GM19025 (cell line): ENCODE measurements at regions not wholly inside any gene's neighbourhood (a gene's known extent, or its start where the extent isn't known, plus 50 kb on each side); places are given as distances from the start of the nearest gene placed in this dataset.
A peak's percentile ranks its signal among the peaks of the same experiment; 100 is the strongest.
"Not testable (repeated sequence)": the region's sequence is repeated elsewhere in the genome, so short reads cannot be mapped to it uniquely, and the experiment has no call there.

Experiments used
- ATAC-seq: cut with Tn5 transposase; IDR thresholded peaks from one replicate; pipeline ENCODE4 v1.9.1; 2021; ENCODE audit warnings: mild to moderate bottlenecking, low read depth, moderate library complexity; ENCODE audit not compliant: unreplicated experiment

DNA sequence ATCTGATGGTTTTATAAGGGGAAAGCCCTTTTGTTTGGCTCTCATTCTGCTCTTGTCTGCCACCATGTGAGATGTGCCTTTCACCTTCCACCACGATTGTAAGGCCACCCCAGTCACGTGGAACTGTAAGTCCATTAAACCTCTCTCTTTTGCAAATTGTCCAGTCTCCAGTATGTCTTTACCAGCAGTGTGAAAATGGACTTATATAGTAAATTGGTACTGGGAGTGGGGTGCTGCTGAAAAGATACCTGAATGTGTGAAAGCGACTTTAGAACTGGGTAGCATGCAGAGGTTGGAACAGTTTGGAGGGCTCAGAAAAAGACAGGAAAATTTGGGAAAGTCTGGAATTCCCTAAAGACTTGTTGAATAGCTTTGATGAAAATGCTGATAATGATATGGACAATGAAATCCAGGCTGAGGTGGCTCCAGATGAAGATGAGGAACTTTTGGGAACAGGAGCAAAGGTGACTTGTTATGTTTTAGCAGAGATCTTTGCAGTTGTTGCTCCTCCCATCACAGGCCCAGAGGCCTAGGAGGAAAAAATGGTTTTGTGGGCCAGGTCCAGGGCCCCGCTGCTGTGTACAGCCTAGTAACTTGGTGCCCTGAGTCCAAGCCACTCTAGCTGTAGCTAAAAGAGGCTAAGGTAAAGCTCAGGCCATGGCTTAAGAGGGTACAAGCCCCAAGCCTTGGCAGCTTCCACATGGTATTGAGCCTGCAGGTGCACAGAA lies 275.7 kb upstream of the NPSR1 start:
- no peak for ATAC-seq

DNA sequence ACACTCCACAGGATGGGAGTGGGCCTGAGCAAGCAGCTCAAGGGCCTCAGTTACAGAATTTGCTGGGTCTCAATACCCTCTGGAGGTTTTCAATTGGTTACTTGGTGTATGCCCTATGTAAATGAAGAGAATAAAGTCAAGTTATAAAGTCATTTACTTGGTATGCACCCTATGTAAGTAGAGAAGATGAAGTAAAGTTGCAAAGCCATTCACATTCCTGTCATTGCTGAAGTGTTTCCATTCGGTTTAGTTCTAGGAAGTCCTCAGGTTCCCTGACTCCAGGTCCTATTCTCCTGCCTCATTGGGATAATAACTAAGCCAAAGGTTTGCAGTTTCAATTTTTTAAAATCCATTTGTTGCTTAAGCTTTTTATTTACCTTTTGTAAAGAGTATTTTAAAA lies 272.6 kb upstream of the NPSR1 start:
- no peak for ATAC-seq

DNA sequence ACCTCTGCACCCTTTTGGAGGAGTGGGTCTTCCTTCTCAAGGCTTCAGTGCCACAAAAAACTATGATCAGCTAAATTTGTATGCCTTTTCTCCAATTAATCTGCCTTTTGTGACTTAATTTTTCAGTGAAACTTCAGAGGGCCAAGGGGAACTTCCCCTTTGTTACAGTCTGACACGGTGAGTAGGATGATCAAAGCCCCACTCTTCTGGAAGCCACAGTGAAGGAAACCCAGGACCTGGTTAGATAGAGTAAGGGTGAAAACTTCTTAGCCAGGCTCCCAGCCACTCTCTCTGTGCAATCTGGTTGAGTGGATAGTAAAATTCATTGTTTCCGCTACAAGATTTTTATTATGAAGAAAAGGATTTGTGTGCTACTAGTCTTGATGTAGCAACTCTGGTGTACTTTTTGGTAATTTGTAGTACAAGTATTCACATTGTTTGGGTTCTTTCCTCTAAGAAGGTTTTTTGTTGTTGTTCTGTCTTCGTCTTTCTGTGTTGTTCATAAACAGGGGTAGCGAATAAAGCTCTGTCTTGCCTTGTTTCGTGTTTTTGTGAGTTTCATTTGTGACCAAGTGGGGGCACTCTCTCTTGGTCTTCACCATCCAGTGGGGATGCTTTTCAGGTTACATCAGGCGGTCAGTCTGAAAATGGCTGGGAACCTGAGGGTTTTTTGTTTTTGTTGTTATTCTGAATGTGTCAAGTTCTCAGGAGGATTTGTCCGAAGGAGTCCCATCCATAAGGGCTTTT lies 268.5 kb upstream of the NPSR1 start:
- no peak for ATAC-seq

- no peak for ATAC-seq
Measured at GRCh38 chr7:34390103-34390502, 267.9 kb upstream of the NPSR1 start.

- no peak for ATAC-seq
Measured at GRCh38 chr7:34392972-34393371, 265.0 kb upstream of the NPSR1 start.

DNA sequence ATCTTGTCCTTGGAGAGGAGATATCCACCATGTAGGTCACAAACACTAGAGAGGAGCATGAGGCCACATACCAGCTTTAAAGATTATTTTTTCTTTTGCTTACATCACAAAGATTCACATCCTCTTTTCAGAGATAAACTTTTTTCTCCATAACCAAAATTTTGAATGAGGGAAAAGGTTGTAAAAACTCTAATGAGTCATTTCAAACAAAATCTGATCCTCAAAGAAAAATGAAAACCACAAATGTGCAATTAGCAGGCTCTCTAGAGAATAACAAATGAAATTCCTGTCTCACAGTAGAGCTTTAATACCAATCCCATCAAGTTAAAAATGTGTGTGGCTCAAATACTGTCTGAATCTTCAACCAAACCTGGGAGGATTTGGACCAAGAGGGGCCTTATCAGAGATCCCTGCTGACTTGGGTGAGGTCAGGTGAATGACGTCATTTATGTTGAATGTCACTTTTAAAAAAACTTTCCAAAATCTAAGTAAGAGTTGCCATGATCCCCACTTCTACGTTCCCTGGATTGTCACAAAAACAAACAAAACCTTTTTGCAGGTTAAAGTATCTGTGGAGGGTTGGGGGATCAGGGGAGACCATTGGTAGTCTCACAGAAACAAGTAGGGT lies 261.5 kb upstream of the NPSR1 start:
- no peak for ATAC-seq

DNA sequence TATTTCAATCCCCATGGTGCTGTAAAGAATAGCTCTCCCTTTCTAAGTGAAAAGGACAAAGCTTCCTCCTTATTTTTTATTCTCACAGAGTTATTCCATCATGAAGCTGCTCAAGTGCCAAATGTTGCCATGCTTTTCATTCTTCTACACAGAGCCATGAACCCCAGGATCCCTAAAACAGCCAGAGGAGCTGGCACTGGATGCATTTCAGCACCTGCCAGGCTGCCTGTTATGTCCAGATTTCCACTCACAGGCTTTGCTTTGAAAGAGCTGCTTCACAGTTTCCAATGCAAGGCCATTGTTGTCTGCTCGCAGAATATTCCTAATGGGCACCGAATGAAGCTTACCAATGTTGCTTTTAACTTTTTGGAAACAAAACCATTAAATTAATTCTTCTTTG lies 256.2 kb upstream of the NPSR1 start:
- no peak for ATAC-seq

- no peak for ATAC-seq
Measured at GRCh38 chr7:34406848-34407530, 251.0 kb upstream of the NPSR1 start.

DNA sequence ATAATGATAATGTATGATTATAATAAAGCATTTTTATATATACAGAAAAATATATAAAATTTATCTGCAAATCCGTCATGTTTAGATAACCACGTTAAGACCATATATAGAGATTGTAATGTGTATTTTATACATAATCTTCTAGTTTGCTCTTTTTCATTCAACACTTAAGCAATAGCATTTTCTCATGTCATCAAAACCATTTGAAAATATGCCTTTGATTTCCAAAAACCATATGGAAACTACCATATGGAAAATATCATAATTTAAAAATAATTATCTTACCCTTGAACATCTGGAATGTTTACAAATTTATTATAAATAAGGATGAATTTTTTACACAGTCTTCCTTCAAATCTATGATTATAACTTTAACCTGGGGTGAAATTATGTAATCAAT lies 250.4 kb upstream of the NPSR1 start:
- ATAC-seq, result no peak

DNA sequence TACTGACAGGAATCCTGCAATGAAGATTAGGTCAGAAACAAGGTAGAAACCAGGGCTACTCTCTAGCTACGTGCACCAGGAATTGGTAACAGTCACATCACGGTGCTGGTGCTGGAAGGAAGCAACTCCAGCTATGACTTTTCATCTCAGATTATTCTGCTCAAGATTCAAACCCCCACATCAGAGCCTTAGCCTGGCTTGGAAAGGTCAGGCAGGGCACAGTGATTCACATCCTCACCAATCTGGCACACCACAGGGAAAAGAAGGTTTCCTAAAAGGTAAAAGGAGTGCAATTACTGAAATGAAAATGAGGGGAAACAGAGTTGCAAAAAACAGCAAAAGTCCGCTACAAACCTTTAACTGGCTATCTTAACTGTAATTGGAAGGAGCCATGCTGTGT lies 240.2 kb upstream of the NPSR1 start:
- ATAC-seq, result no peak

GRCh38 chr7:34421526-34421925 lies 236.5 kb upstream of the NPSR1 start:
- no peak for ATAC-seq

DNA sequence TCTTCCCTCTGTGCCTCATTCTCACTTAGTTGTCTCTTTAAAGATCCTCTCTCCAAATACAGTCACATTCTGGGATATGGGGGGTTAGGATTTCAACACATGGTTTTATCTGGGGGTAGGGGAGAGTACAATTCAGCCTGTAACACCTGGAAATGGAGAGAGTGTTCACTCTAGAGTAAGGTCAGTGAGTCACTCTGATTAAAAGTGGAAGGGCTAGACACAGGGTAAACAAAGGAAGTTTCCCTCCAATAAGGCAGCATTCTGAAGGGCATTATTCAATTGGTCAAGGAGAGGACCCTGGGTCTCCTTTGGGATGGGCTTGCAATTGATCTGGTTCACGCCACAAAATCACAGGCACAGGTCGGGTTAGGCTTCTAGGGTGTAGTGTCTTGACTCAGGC lies 232.8 kb upstream of the NPSR1 start:
- ATAC-seq, result no peak

GRCh38 chr7:34425631-34426384 lies 232.2 kb upstream of the NPSR1 start:
- no peak for ATAC-seq

GRCh38 chr7:34430456-34430855 lies 227.6 kb upstream of the NPSR1 start:
- ATAC-seq, result no peak

- peak; percentile 70 for ATAC-seq
Measured at GRCh38 chr7:34438436-34438835, 219.6 kb upstream of the NPSR1 start.

- no peak for ATAC-seq
Measured at GRCh38 chr7:34445653-34446052, 212.4 kb upstream of the NPSR1 start.

DNA sequence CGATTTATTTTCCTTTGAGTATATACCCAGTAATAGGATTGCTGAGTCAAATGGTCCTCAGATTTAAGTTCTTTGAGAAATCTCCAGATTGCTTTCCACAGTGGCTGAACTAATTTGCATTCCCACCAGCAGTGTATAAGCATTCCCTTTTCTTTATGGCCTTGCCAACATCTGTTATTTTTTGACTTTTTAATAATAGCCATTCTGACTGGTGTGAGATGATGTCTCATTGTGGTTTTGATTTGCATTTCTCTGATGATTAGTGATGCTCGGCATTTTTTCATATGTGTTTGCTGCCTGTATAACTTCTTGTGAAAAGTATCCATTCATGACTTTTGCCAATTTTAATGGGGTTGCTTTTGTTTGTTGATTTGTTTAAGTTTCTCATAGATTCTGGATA lies 209.5 kb upstream of the NPSR1 start:
- not testable (repeated sequence) for ATAC-seq

DNA sequence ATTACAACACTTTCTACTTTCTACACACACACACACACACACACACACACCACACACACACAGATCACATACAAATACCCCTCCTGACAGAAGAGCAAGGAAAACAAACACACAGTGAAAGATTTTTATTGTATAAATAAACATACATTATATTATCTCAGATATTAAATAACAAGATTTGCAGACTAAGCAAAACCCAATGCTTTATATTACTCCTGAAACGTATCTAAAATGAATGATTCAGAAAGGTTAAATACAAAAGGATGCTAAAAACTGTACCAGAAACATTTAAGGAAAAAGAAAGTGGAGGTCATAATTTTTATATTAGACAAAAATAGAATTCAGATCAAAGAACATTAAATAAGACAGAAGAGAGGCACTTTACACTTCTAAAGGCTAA lies 208.3 kb upstream of the NPSR1 start:
- no peak for ATAC-seq

DNA sequence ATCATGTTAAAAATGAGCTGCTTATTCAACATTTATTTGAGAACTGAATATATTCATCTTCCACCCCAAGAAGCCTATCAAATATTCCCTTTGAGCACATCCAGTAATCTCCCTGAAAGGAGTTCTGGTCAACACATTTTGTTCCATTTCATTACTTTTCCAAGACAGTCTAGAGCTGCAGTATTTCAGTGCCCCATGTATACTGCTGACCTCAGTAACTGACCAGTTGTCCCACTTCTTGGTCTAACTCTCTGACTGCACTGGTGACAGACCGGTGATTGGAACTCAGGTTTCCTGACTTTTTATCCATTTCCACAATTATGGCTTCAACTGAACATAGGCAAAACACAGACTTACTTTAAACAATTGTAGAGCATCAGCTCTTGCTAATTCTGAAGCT lies 206.8 kb upstream of the NPSR1 start:
- ATAC-seq, result no peak

DNA sequence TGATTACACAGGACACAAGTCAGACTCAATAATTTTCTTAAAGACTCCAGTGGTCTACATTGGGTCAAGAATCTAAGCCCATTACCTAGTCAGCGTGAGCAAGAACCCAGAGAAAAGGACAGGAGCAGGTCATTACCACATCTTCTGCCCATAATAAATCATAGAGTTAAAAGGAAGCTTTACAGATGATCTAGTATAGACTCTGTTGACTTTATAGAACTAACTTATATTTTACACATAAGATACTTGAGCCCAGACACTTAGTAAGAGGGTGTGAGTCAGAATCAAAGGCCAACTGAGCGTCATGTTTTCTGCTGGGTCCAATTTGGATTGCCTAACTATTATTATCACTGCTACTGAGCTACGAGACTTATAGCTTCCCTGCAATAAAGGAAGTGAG lies 206.1 kb upstream of the NPSR1 start:
- no peak for ATAC-seq
